Neuronal stem cell (in vitro differentiated cells): ENCODE measurements at regions not wholly inside any gene's neighbourhood (a gene's known extent, or its start where the extent isn't known, plus 50 kb on each side); places are given as distances from the start of the nearest gene placed in this dataset.

Source experiments
- DNase-seq: peaks from one replicate; pipeline ENCODE4 v3.0.0-alpha.2; 2013; ENCODE audit warnings: low spot score
- H2AFZ ChIP-seq: one replicate; pipeline ENCODE4 v1.6.1; 2013; ENCODE audit warnings: mild to moderate bottlenecking, low read length, inconsistent platforms
- H2AK5ac ChIP-seq: 2 replicates; pipeline ENCODE4 v1.6.1; 2013; ENCODE audit warnings: low read depth, mild to moderate bottlenecking, inconsistent platforms, low read length, moderate library complexity, mixed read lengths
- H2BK120ac ChIP-seq: 2 replicates; pipeline ENCODE4 v1.6.1; 2013; ENCODE audit warnings: low read depth, mild to moderate bottlenecking, inconsistent platforms, low read length, moderate library complexity, mixed read lengths
- H2BK12ac ChIP-seq: one replicate; pipeline ENCODE4 v1.6.1; 2013; ENCODE audit warnings: low read length, inconsistent platforms
- H2BK15ac ChIP-seq: 2 replicates; pipeline ENCODE4 v1.6.1; 2013; ENCODE audit warnings: mild to moderate bottlenecking, low read length, inconsistent platforms, mixed read lengths
- H2BK5ac ChIP-seq: one replicate; pipeline ENCODE4 v1.6.1; 2013; ENCODE audit warnings: inconsistent platforms, mild to moderate bottlenecking, low read length, moderate library complexity
- H3K14ac ChIP-seq: one replicate; pipeline ENCODE4 v1.6.1; 2013; ENCODE audit warnings: low read length, inconsistent platforms
- H3K18ac ChIP-seq: 2 replicates; pipeline ENCODE4 v1.6.1; 2013; ENCODE audit warnings: low read length, inconsistent platforms
- H3K23ac ChIP-seq: 2 replicates; pipeline ENCODE4 v1.6.1; 2013; ENCODE audit warnings: low read depth, mild to moderate bottlenecking, mixed read lengths, low read length, inconsistent platforms; ENCODE audit not compliant: poor library complexity
- H3K27ac ChIP-seq: replicated peaks from 3 replicates; pipeline ENCODE4 v1.5.1; 2013; ENCODE audit warnings: low read length, inconsistent platforms
- H3K27me3 ChIP-seq, 3 experiments: 2 replicates each; pipeline ENCODE4 v1.6.1; 2013; ENCODE audit warnings: low read length in 3 of 3, mild to moderate bottlenecking in 2 of 3, inconsistent platforms in 1 of 3, low read depth in 1 of 3, mixed read lengths in 1 of 3, moderate library complexity in 1 of 3; ENCODE audit not compliant: control insufficient read depth in 3 of 3, insufficient read depth in 3 of 3
- H3K36me3 ChIP-seq, 2 donors: replicated peaks in 1 of 2; 2 replicates each; pipeline ENCODE4 v1.6.1; 2013; ENCODE audit warnings: low read length in 2 of 2; ENCODE audit not compliant: control insufficient read depth in 2 of 2, insufficient read depth in 2 of 2
- H3K4ac ChIP-seq: 2 replicates; pipeline ENCODE4 v1.6.1; 2013; ENCODE audit warnings: inconsistent platforms, mild to moderate bottlenecking, low read length, moderate library complexity
- H3K4me1 ChIP-seq, 2 donors: 1 replicate in 1 of 2; 2 replicates in 1 of 2; pipeline ENCODE4 v1.6.1; 2013; ENCODE audit warnings: low read length in 2 of 2, low read depth in 1 of 2; ENCODE audit not compliant: control insufficient read depth in 2 of 2, insufficient read depth in 1 of 2
- H3K4me2 ChIP-seq: one replicate; pipeline ENCODE4 v1.6.1; 2013; ENCODE audit warnings: mild to moderate bottlenecking, low read length, inconsistent platforms; ENCODE audit not compliant: insufficient read depth, poor library complexity, severe bottlenecking
- H3K4me3 ChIP-seq, 2 donors: 2 replicates each; pipeline ENCODE4 v1.5.1; 2013; ENCODE audit warnings: low read length in 2 of 2, mild to moderate bottlenecking in 2 of 2, inconsistent platforms in 1 of 2, moderate library complexity in 1 of 2
- H3K79me1 ChIP-seq: one replicate; pipeline ENCODE4 v1.6.1; 2013; ENCODE audit warnings: low read depth, mild to moderate bottlenecking, inconsistent platforms, low read length, moderate library complexity
- H3K9ac ChIP-seq: one replicate; pipeline ENCODE4 v1.6.1; 2013; ENCODE audit warnings: mild to moderate bottlenecking, low read depth, low read length, inconsistent platforms; ENCODE audit not compliant: poor library complexity
- H3K9me3 ChIP-seq, 2 donors: replicated peaks in 1 of 2; 2 replicates each; pipeline versions ENCODE3 to v1.6.1; 2013; ENCODE audit warnings: low read length in 2 of 2, mild to moderate bottlenecking in 2 of 2, inconsistent platforms in 1 of 2, low read depth in 1 of 2, mixed read lengths in 1 of 2, moderate library complexity in 1 of 2; ENCODE audit not compliant: control insufficient read depth in 2 of 2, insufficient read depth in 1 of 2
- H4K8ac ChIP-seq: one replicate; pipeline ENCODE4 v1.6.1; 2013; ENCODE audit warnings: low read depth, mild to moderate bottlenecking, inconsistent platforms, low read length, moderate library complexity
- H4K91ac ChIP-seq: one replicate; pipeline ENCODE4 v1.6.1; 2013; ENCODE audit warnings: low read length, low read depth, mild to moderate bottlenecking, inconsistent platforms; ENCODE audit not compliant: poor library complexity
- WGBS, 2 donors: extraction: QIAGEN DNeasy Blood & Tissue Kit; methylation state at CpG; one replicate each; pipeline ENCODE4 v1.1.7; 2013; ENCODE audit warnings: missing lambda C conversion rate in 2 of 2, mixed read lengths in 1 of 2; ENCODE audit not compliant: insufficient read length in 2 of 2, insufficient replicate concordance in 1 of 2; ENCODE audit errors: extremely low coverage in 2 of 2; 5-methylcytosine and 5-hydroxymethylcytosine counted together

DNA sequence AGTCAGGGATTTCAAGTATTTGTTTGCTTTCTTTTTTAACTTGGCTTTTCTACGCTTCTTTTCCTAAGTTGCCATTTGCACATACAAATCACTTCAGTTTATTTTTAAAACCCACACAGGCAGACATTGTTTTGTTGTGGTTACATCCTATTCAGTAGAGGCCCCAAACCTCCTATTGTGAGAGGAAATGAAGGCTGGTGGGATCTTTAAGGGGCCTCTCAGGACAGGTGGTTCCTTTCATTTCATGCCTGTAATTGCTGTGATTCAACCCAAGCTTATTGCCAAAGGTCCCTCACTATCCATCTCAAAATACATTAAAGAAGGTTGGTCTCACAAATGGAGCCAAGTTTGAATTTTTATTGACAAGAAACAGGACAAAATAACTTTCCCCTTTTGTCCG, 257.1 kb downstream of the ADAMTS20 start:
- Histone ChIP-seq H3K23ac (no peak overlapping the region), H3K79me1 (no peaks in the 10 kb centered on the region), H2BK120ac (no peak overlapping the region), H3K9me3 (peaks cover 0 to 3% of the 10 kb centered on the region in 2 donors), H4K8ac (no peak overlapping the region), H3K4ac (no peak overlapping the region), H2BK12ac (no peak overlapping the region), H2AK5ac (no peak overlapping the region), H3K18ac (no peak overlapping the region), H4K91ac (no peak overlapping the region), H2BK15ac (no peak overlapping the region), H3K27ac (no peak overlapping the region), H3K36me3 (no peaks in the 10 kb centered on the region), H3K4me2 (no peak overlapping the region), H3K9ac (no peak overlapping the region), H2BK5ac (no peak overlapping the region), H3K14ac (no peak overlapping the region), H3K27me3 (no peaks in the 10 kb centered on the region), H3K4me1 (peaks cover 4 to 9% of the 10 kb centered on the region in 2 donors), H2AFZ (peak overlapping the region; percentile 56), H3K4me3 (no peak overlapping the region)
- WGBS, 2 donors = no CpG with 5 or more reads among the region's 2 CpGs
- DNase-seq = no peak

DNA sequence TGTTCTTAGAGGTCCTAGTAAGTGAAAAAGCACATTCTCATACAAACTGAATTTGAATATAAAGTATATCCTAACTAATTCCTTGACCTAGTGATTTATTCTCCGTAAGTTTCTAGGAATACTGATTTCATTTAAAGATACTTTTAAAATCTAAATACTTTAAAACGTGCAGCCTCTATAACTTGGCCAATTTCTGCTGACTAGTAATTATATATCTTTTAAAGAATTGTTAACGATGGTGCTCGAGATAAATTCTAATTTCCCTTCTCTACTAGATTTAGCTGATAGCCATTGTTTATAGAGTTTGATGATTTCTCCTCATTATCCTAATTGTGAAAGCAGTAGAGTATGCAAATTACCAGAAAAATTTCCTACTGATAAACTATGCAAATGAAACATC, 257.9 kb downstream of the ADAMTS20 start:
- no peak overlapping the region for H3K9ac ChIP-seq
- no peak overlapping the region for H4K8ac ChIP-seq
- H3K4me1 ChIP-seq = peaks cover 4 to 9% of the 10 kb centered on the region in 2 donors
- H2BK15ac ChIP-seq = no peak overlapping the region
- no peak overlapping the region for H2BK5ac ChIP-seq
- H3K9me3 ChIP-seq = peaks cover 0 to 3% of the 10 kb centered on the region in 2 donors
- no peak overlapping the region for H3K4me2 ChIP-seq
- no peaks in the 10 kb centered on the region for H3K27me3 ChIP-seq
- H2AK5ac ChIP-seq = no peak overlapping the region
- no CpG with 5 or more reads among the region's 4 CpGs for WGBS, 2 donors
- H3K79me1 ChIP-seq = no peaks in the 10 kb centered on the region
- H2AFZ ChIP-seq = no peak overlapping the region
- DNase-seq = no peak
- H3K18ac ChIP-seq = no peak overlapping the region
- H4K91ac ChIP-seq = no peak overlapping the region
- H2BK120ac ChIP-seq = no peak overlapping the region
- no peaks in the 10 kb centered on the region for H3K36me3 ChIP-seq
- H3K23ac ChIP-seq = no peak overlapping the region
- no peak overlapping the region for H3K14ac ChIP-seq
- no peak overlapping the region for H3K4ac ChIP-seq
- no peak overlapping the region for H3K27ac ChIP-seq
- no peak overlapping the region for H2BK12ac ChIP-seq
- no peak overlapping the region for H3K4me3 ChIP-seq

DNA sequence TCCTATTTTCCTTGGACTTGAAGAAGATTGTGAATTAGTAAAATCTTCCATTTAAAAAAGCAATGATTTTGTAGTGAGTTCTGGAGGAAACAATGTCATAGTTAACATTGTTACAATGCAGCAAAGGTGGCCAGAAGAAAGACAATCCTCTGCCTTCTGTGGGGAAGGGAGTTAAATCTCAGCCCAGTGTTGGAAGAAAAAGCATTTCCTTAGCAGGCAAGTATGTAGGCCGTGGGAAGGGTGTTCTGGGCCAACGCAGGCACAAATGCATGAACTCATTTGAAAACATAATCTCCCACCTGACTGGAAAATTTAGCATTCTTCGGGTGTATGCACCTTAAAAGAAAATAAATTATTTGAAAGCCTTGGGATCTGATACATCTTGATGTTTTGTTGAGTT, 258.6 kb downstream of the ADAMTS20 start:
- no peak overlapping the region for H3K4me2 ChIP-seq
- H3K14ac ChIP-seq = no peak overlapping the region
- no peaks in the 10 kb centered on the region for H3K36me3 ChIP-seq
- H3K4me3 ChIP-seq = no peak overlapping the region
- no peak overlapping the region for H3K4ac ChIP-seq
- H2AFZ ChIP-seq = no peak overlapping the region
- H3K27me3 ChIP-seq = no peaks in the 10 kb centered on the region
- H2BK5ac ChIP-seq = no peak overlapping the region
- no peak overlapping the region for H2AK5ac ChIP-seq
- H3K18ac ChIP-seq = no peak overlapping the region
- no peak overlapping the region for H3K9ac ChIP-seq
- no peak overlapping the region for H2BK15ac ChIP-seq
- no peak for DNase-seq
- H3K23ac ChIP-seq = no peak overlapping the region
- H2BK120ac ChIP-seq = no peak overlapping the region
- peaks cover 7 to 9% of the 10 kb centered on the region in 2 donors for H3K4me1 ChIP-seq
- WGBS, 2 donors = no CpG with 5 or more reads among the region's 3 CpGs
- H4K8ac ChIP-seq = no peak overlapping the region
- H3K9me3 ChIP-seq = peaks cover 0 to 3% of the 10 kb centered on the region in 2 donors
- H2BK12ac ChIP-seq = no peak overlapping the region
- H4K91ac ChIP-seq = no peak overlapping the region
- no peaks in the 10 kb centered on the region for H3K79me1 ChIP-seq
- no peak overlapping the region for H3K27ac ChIP-seq

DNA sequence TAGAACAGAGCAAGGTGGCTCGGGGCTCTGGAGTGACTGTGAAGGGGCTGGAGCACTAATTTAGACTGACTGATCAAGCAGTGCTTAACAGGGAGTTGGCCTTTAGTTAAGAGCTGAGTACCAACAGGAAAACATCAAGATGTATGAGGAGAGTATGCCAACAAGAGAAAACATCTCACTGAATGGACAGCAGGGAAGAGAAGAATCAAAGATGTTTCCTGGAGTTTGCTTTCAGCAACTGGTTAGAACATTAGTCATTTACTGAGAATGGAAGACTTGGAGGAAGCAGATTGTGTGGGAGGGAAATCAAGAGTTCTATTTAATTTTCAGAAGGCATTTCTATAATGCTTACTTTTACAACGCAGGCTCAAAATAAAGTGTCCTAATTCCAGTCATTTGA, 259.3 kb downstream of the ADAMTS20 start:
- Histone ChIP-seq H2BK15ac (no peak overlapping the region), H2AFZ (no peak overlapping the region), H2BK5ac (no peak overlapping the region), H3K79me1 (no peaks in the 10 kb centered on the region), H3K4me2 (no peak overlapping the region), H3K23ac (no peak overlapping the region), H4K91ac (no peak overlapping the region), H3K4me3 (no peak overlapping the region), H2BK120ac (no peak overlapping the region), H2BK12ac (no peak overlapping the region), H3K27ac (no peak overlapping the region), H3K14ac (no peak overlapping the region), H3K18ac (no peak overlapping the region), H3K27me3 (no peaks in the 10 kb centered on the region), H3K4me1 (peaks cover 7 to 9% of the 10 kb centered on the region in 2 donors), H3K36me3 (no peaks in the 10 kb centered on the region), H4K8ac (no peak overlapping the region), H3K4ac (no peak overlapping the region), H3K9ac (no peak overlapping the region), H2AK5ac (no peak overlapping the region), H3K9me3 (peaks cover 0 to 3% of the 10 kb centered on the region in 2 donors)
- WGBS, 2 donors = no CpG with 5 or more reads among the region's 2 CpGs
- no peak for DNase-seq
